PC-3 (cell line): ENCODE measurements at regions not wholly inside any gene's neighbourhood (a gene's known extent, or its start where the extent isn't known, plus 50 kb on each side); places are given as distances from the start of the nearest gene placed in this dataset.

Source experiments
- CTCF ChIP-seq: fragments of 300-600 bp; sonication (generic); conservative IDR thresholded peaks from 2 replicates; pipeline ENCODE4 v1.5.1; 2017; ENCODE audit warnings: antibody characterized with exemption, low read depth, mild to moderate bottlenecking, low read length
- EZH2 ChIP-seq: fragments of 300-600 bp; sonication (generic); IDR thresholded peaks from one replicate; pipeline ENCODE4 v1.6.1; 2017; ENCODE audit warnings: antibody characterized with exemption, mild to moderate bottlenecking, low read length; ENCODE audit not compliant: unreplicated experiment
- EZH2phosphoT487 ChIP-seq: fragments of 300-600 bp; sonication (generic); IDR thresholded peaks from 2 replicates; pipeline ENCODE4 v1.6.1; 2018; ENCODE audit warnings: mild to moderate bottlenecking, antibody characterized with exemption, low read length, borderline replicate concordance

DNA sequence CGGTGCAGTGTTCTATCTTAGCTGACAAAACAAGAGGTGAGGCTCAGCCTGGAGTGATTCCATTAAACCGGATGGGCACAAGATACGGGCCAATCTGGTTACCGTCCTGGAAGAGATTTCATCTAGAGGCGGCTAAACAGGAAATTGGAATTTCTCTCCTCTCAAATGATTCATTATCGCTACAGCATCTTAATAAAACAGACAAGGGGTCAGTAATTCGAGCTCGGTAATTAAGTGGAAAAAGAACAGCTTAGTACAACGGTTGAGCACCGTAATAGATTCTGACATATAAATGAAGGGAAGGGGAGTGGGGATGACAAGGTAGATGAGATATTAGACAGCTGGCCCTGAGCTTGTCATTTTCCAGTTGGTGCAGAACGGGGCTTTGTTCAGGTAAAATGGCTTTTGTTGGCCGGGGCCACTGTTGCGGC lies 137.2 kb downstream of the EDN3 start:
- TF ChIP-seq EZH2 (no peak), CTCF (no peak), EZH2phosphoT487 (no peak)
